ENCODE measurements at regions not wholly inside any gene's neighbourhood (a gene's known extent, or its start where the extent isn't known, plus 50 kb on each side); places are given as distances from the start of the nearest gene placed in this dataset.

DNA sequence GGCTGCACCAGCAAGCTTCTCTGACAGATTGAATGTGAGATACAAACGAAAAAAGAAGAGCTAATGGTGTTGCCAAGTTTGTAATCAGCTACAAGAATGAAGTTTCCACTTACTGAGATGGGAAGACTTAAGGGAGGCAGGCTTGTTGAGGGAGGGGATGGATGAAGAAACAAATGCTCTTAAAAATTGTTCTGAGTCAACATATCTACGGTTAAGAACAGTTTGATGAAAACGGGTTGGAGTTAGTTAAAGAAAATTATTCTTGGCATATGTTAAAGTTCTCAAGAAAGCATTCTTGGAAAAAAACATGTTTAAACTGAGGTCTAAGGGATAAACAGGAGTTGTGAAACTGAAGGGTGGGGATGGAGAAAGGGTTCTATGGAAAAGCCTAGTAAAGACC lies 816.3 kb upstream of the HS3ST1 start:
- no peak for TF ChIP-seq POLR2A (IDR thresholded peaks at IDR 0.05)
- TF ChIP-seq, protein P1, sequence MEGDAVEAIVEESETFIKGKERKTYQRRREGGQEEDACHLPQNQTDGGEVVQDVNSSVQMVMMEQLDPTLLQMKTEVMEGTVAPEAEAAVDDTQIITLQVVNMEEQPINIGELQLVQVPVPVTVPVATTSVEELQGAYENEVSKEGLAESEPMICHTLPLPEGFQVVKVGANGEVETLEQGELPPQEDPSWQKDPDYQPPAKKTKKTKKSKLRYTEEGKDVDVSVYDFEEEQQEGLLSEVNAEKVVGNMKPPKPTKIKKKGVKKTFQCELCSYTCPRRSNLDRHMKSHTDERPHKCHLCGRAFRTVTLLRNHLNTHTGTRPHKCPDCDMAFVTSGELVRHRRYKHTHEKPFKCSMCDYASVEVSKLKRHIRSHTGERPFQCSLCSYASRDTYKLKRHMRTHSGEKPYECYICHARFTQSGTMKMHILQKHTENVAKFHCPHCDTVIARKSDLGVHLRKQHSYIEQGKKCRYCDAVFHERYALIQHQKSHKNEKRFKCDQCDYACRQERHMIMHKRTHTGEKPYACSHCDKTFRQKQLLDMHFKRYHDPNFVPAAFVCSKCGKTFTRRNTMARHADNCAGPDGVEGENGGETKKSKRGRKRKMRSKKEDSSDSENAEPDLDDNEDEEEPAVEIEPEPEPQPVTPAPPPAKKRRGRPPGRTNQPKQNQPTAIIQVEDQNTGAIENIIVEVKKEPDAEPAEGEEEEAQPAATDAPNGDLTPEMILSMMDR (IDR thresholded peaks at IDR 0.05) = no peak
